CD4-positive, alpha-beta T cell (primary cell): ENCODE measurements at regions not wholly inside any gene's neighbourhood (a gene's known extent, or its start where the extent isn't known, plus 50 kb on each side); places are given as distances from the start of the nearest gene placed in this dataset.

Experiments
- ATAC-seq: fragments of 200-7000 bp; cut with Tn5 transposase; one replicate; pipeline ENCODE4 v1.10.0; 2022; ENCODE audit warnings: mild to moderate bottlenecking; ENCODE audit not compliant: poor library complexity
- CTCF ChIA-PET: fragments of 350-600 bp; sonication (Branson Sonifier 250); formaldehyde crosslinking; loops from one replicate; lab custom pipeline; 2021; ENCODE audit warnings: antibody characterized with exemption, inconsistent platforms; lab: Charles Lee
- POLR2A ChIA-PET: fragments of 350-600 bp; sonication (Branson Sonifier 250); formaldehyde crosslinking; loops from one replicate; lab custom pipeline; 2021; ENCODE audit warnings: antibody characterized with exemption, inconsistent platforms; lab: Charles Lee
- DNase-seq, 14 experiments: peaks; one replicate each; pipeline ENCODE4 v3.0.0-alpha.2; 2013 to 2020; ENCODE audit warnings: mixed read lengths in 2 of 14
- H3K27ac ChIP-seq, 2 donors: one replicate each; pipeline versions ENCODE4 v1.5.1 to v1.7.0; 2013; ENCODE audit warnings: low read length in 2 of 2, low read depth in 1 of 2, mild to moderate bottlenecking in 1 of 2
- H3K27me3 ChIP-seq, 2 experiments: 1 replicate in 1 of 2; 2 replicates in 1 of 2; pipeline versions ENCODE4 v1.6.1 to v1.7.0; 2013; ENCODE audit warnings: low read length in 2 of 2, control low read depth in 1 of 2, mild to moderate bottlenecking in 1 of 2, moderate library complexity in 1 of 2; ENCODE audit not compliant: insufficient read depth in 2 of 2, control insufficient read depth in 1 of 2
- H3K36me3 ChIP-seq: one replicate; pipeline ENCODE4 v1.6.1; 2013; ENCODE audit warnings: low read length, control low read depth; ENCODE audit not compliant: insufficient read depth
- H3K4me1 ChIP-seq: one replicate; pipeline ENCODE4 v1.6.1; 2013; ENCODE audit warnings: low read length, control low read depth; ENCODE audit not compliant: insufficient read depth
- H3K4me3 ChIP-seq: one replicate; pipeline ENCODE4 v1.5.1; 2013; ENCODE audit warnings: mild to moderate bottlenecking, low read length, moderate library complexity
- H3K9me3 ChIP-seq, 2 experiments: 1 replicate in 1 of 2; 2 replicates in 1 of 2; pipeline versions ENCODE4 v1.6.1 to v1.7.0; 2013; ENCODE audit warnings: low read length in 2 of 2, mild to moderate bottlenecking in 2 of 2, control low read depth in 1 of 2, moderate library complexity in 1 of 2; ENCODE audit not compliant: control insufficient read depth in 1 of 2, insufficient read depth in 1 of 2
- H3K27ac Mint-ChIP-seq: one replicate; pipeline ENCODE4 v1.8.0; 2020; ENCODE audit warnings: mixed read lengths
- H3K27me3 Mint-ChIP-seq: one replicate; pipeline ENCODE4 v1.8.0; 2021; ENCODE audit warnings: mixed read lengths
- H3K36me3 Mint-ChIP-seq: one replicate; pipeline ENCODE4 v1.8.0; 2021; ENCODE audit warnings: low read depth, mixed read lengths
- H3K4me1 Mint-ChIP-seq: one replicate; pipeline ENCODE4 v1.8.0; 2021; ENCODE audit warnings: low read depth, mixed read lengths
- H3K4me3 Mint-ChIP-seq: one replicate; pipeline ENCODE4 v1.8.0; 2020; ENCODE audit warnings: mild to moderate bottlenecking, mixed read lengths
- H3K9me3 Mint-ChIP-seq: one replicate; pipeline ENCODE4 v1.8.0; 2020; ENCODE audit warnings: mixed read lengths
- intact Hi-C, 2 experiments: fragments of 100-400 bp; cut with DNase I in 1 of 2; cut with micrococcal nuclease in 1 of 2; formaldehyde crosslinking; loops; one replicate each; pipeline versions ENCODE4 v1.15.1 to v1.9.0; 2023 to 2025; cut with DNase I, micrococcal nuclease
- TF ChIP-seq, protein P1 (sequence below): fragments of 200-600 bp; IDR thresholded peaks from one replicate; pipeline ENCODE4 v1.8.0; 2022; ENCODE audit warnings: antibody characterized with exemption, mild to moderate bottlenecking

DNA sequence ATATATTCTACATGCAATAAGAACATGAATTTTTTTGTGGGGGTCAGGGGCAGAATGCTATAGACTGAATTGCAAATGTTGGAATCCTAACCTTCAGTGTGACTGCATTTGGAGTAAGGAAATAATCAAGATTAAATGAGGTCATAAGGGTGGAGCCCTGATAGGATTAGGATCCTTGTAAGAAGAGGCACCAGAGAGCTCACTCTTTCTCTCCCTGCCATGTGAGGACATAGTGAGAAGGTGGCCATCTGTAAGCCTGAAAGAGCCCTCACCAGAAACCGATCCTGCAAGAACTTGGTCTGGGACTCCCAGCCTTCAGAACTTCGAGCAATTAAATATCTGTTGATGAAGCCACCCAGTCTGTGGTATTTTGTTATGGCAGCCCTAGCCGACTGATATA, 70.3 kb upstream of the SOX13 start:
- H3K4me1 ChIP-seq = peaks cover 2% of the 10 kb centered on the region
- DNase-seq (no peak), ATAC-seq (no peak)
- no peaks in the 10 kb centered on the region for H3K27me3 ChIP-seq
- no peak overlapping the region for H3K27ac ChIP-seq
- Mint-ChIP-seq H3K9me3 (peaks cover 3% of the 10 kb centered on the region), H3K27me3 (peaks cover 2% of the 10 kb centered on the region), H3K4me1 (no peaks in the 10 kb centered on the region), H3K4me3 (no peak overlapping the region), H3K27ac (no peak overlapping the region), H3K36me3 (no peaks in the 10 kb centered on the region)
- ChIA-PET POLR2A (no interaction called here), CTCF (no interaction called here)
- intact Hi-C loops = no loop called here
- H3K36me3 ChIP-seq = no peaks in the 10 kb centered on the region
- TF ChIP-seq, protein P1, sequence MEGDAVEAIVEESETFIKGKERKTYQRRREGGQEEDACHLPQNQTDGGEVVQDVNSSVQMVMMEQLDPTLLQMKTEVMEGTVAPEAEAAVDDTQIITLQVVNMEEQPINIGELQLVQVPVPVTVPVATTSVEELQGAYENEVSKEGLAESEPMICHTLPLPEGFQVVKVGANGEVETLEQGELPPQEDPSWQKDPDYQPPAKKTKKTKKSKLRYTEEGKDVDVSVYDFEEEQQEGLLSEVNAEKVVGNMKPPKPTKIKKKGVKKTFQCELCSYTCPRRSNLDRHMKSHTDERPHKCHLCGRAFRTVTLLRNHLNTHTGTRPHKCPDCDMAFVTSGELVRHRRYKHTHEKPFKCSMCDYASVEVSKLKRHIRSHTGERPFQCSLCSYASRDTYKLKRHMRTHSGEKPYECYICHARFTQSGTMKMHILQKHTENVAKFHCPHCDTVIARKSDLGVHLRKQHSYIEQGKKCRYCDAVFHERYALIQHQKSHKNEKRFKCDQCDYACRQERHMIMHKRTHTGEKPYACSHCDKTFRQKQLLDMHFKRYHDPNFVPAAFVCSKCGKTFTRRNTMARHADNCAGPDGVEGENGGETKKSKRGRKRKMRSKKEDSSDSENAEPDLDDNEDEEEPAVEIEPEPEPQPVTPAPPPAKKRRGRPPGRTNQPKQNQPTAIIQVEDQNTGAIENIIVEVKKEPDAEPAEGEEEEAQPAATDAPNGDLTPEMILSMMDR = no peak
- no peak overlapping the region for H3K4me3 ChIP-seq
- H3K9me3 ChIP-seq = peaks cover 0 to 6% of the 10 kb centered on the region in 2 experiments

DNA sequence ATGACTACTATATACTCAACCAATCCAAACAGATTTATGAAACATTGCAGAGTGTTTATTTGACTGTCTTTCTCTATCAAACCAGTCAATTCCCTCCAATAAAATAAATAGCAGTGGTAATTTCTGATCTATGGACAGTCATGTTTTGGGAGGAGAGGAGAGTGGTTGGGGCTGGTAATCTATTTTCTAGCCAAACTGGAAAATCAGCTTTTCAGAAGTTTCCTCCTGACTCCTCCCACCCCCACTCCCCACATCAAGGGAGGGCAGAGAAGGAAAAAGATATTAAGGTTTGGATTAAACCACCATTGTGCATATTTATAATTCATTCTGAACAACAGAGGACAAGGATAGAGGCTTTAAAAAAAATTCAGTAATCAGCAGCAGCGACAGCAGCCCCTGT, 69.4 kb upstream of the SOX13 start:
- Histone ChIP-seq H3K9me3 (peaks cover 0 to 6% of the 10 kb centered on the region in 2 experiments), H3K4me1 (peaks cover 2% of the 10 kb centered on the region), H3K27me3 (no peaks in the 10 kb centered on the region), H3K36me3 (no peaks in the 10 kb centered on the region), H3K27ac (no peak overlapping the region), H3K4me3 (no peak overlapping the region)
- H3K27me3 Mint-ChIP-seq = peaks cover 10% of the 10 kb centered on the region
- H3K27ac Mint-ChIP-seq = no peak overlapping the region
- H3K36me3 Mint-ChIP-seq = no peaks in the 10 kb centered on the region
- H3K4me3 Mint-ChIP-seq = no peak overlapping the region
- H3K9me3 Mint-ChIP-seq = peaks cover 3% of the 10 kb centered on the region
- ATAC-seq = no peak
- TF ChIP-seq, protein P1 = no peak
- ChIA-PET POLR2A (no interaction called here), CTCF (no interaction called here)
- DNase-seq = no peak
- intact Hi-C loops = no loop called here
- no peaks in the 10 kb centered on the region for H3K4me1 Mint-ChIP-seq

DNA sequence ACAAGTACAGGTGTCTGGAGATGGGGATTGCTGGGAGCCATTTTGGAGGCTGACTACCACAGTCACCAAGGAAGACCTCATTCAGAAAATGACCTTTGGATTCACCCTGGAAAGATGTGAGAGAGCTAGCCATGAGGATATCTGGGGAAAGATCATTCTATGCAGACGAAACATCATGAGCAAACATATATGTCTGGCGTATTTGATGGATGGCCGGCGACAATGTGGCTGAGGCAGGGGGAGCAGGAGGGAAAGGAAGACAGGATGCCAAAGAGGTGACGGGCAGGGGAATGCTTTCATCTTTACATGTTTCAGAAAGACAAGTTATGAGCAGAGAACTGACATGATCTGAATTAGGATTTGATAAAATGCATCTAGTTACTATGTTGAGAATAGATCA, 61.5 kb upstream of the SOX13 start:
- Histone ChIP-seq H3K4me1 (no peaks in the 10 kb centered on the region), H3K9me3 (no peaks in the 10 kb centered on the region), H3K4me3 (no peak overlapping the region), H3K27ac (no peak overlapping the region), H3K27me3 (peaks cover 0 to 4% of the 10 kb centered on the region in 2 experiments), H3K36me3 (no peaks in the 10 kb centered on the region)
- no peak for ATAC-seq
- POLR2A ChIA-PET = no interaction called here
- Mint-ChIP-seq H3K36me3 (no peaks in the 10 kb centered on the region), H3K4me3 (no peak overlapping the region), H3K4me1 (no peaks in the 10 kb centered on the region), H3K9me3 (no peaks in the 10 kb centered on the region), H3K27ac (no peak overlapping the region), H3K27me3 (peaks cover 10% of the 10 kb centered on the region)
- intact Hi-C loops = no loop called here
- TF ChIP-seq, protein P1 = no peak
- CTCF ChIA-PET = no interaction called here
- DNase-seq = no peak
